ENCODE measurements at regions not wholly inside any gene's neighbourhood (a gene's known extent, or its start where the extent isn't known, plus 50 kb on each side); places are given as distances from the start of the nearest gene placed in this dataset.

GRCh38 chr10:128994598-128995143 is 472.4 kb upstream of the MGMT start:
- no peak for DNase-seq
- in situ Hi-C loops (cut with HindIII; ENCODE audit: low pct_ligation_motif_present, low pct_unique_long_range_greater_than_20kb, low sequenced_read_pairs), result no loop called here

GRCh38 chr10:128995676-128996075 is 471.4 kb upstream of the MGMT start:
- DNase-seq, result no peak
- in situ Hi-C loops (cut with HindIII; ENCODE audit: low pct_ligation_motif_present, low pct_unique_long_range_greater_than_20kb, low sequenced_read_pairs), result no loop called here

- no peak for DNase-seq
- in situ Hi-C loops (cut with HindIII; ENCODE audit: low pct_ligation_motif_present, low pct_unique_long_range_greater_than_20kb, low sequenced_read_pairs), result no loop called here
Measured at GRCh38 chr10:128996092-128996491, 470.9 kb upstream of the MGMT start.

- no peak for DNase-seq
- in situ Hi-C loops (cut with HindIII; ENCODE audit: low pct_ligation_motif_present, low pct_unique_long_range_greater_than_20kb, low sequenced_read_pairs), result no loop called here
Measured at GRCh38 chr10:128998101-128998805, 468.8 kb upstream of the MGMT start.

GRCh38 chr10:129004398-129004797 is 462.6 kb upstream of the MGMT start:
- in situ Hi-C loops (cut with HindIII; ENCODE audit: low pct_ligation_motif_present, low pct_unique_long_range_greater_than_20kb, low sequenced_read_pairs), result no loop called here
- no peak for DNase-seq

DNA sequence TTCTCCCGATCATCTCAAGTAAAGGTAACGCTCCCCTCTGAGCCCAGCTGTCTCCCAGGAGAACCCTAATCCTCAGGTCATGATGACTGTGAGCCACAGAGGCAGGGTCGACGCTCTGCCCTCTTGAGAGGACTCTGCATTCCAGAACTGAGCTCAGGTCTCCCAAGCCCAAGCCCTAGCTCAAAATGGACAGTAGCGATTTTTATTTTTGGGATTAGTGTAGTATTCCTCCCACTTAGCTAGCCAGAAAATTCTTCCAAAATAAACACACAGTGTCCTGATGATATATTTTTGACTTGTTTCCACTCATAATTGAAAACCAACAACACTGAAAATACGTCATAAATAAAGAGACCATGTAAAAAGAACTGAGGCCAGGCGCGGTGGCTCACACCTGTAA is 462.0 kb upstream of the MGMT start:
- in situ Hi-C loops (cut with HindIII; ENCODE audit: low pct_ligation_motif_present, low pct_unique_long_range_greater_than_20kb, low sequenced_read_pairs), result no loop called here
- no peak for DNase-seq

GRCh38 chr10:129005804-129006203 is 461.2 kb upstream of the MGMT start:
- in situ Hi-C loops (cut with HindIII; ENCODE audit: low pct_ligation_motif_present, low pct_unique_long_range_greater_than_20kb, low sequenced_read_pairs), result no loop called here
- no peak for DNase-seq

DNA sequence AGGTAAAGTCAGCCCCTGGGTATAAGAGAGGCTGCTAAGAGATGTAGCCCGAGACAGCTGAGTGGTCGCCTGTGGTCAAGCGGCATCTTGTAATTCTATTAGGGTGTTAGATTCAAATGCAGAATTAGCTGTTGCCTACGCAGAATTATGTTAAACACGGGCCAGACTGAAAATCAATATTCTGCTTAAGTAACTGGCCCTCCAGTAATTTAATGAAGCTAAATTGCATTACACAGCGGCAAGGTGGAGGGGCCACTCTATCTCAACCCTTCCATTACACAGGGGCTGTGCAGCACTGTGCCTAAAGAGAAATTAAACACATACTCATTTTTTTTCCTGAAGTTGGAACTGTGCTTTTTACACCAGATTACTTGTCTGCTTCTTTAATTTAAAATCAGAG is 448.5 kb upstream of the MGMT start:
- in situ Hi-C loops (cut with HindIII; ENCODE audit: low pct_ligation_motif_present, low pct_unique_long_range_greater_than_20kb, low sequenced_read_pairs), result no loop called here
- no peak for DNase-seq

- in situ Hi-C loops (cut with HindIII; ENCODE audit: low pct_ligation_motif_present, low pct_unique_long_range_greater_than_20kb, low sequenced_read_pairs), result no loop called here
Measured at GRCh38 chr10:129020651-129021330, 446.2 kb upstream of the MGMT start.

GRCh38 chr10:129021594-129022304 is 445.3 kb upstream of the MGMT start:
- DNase-seq, result no peak
- in situ Hi-C loops (cut with HindIII; ENCODE audit: low pct_ligation_motif_present, low pct_unique_long_range_greater_than_20kb, low sequenced_read_pairs), result no loop called here

More at GRCh38 chr10:129020651-129021330, 446.2 kb upstream of the MGMT start:
- no peak for DNase-seq

DNA sequence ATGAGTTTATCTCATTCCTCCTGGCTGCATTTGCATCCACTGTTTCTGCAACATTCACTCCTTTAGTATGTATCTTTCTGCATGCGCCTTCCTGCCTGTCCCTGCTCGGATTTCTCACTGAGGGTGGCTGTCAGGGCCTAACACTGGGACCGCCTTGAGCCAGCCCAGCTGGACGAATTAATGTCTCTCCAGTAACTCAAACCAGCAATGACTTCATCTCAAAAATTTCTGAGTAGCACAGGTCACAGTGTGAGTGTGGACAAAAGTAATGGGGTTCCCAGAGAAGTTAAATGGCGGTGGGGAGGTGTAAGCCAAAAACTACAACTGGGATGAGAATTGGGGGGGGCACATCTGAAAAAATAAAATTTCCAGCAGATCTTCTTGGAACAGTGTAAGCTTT is 444.0 kb upstream of the MGMT start:
- in situ Hi-C loops (cut with HindIII; ENCODE audit: low pct_ligation_motif_present, low pct_unique_long_range_greater_than_20kb, low sequenced_read_pairs), result no loop called here
- no peak for DNase-seq

GRCh38 chr10:129024046-129024445 is 443.0 kb upstream of the MGMT start:
- in situ Hi-C loops (cut with HindIII; ENCODE audit: low pct_ligation_motif_present, low pct_unique_long_range_greater_than_20kb, low sequenced_read_pairs), result no loop called here

DNA sequence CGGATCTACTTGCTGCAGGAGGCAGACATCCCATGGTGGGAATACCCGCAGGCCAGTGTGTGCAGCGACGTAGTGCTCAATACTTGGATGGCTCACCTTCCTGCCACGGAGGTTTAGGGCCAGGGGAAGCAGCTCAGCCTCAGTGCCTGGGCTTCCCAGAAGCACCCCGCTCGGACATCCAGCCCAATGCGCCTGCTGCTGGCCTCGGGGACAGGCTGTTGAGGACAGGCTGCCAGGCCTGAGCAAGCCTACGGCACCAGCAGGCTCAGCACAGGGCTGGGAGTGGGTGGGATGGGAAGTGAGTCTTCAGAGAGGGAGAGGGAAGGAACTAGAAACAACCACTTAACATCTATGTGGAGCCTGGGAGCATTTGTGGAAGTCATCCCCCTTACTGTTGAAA is 441.3 kb upstream of the MGMT start:
- in situ Hi-C loops (cut with HindIII; ENCODE audit: low pct_ligation_motif_present, low pct_unique_long_range_greater_than_20kb, low sequenced_read_pairs), result no loop called here
- DNase-seq, result no peak

More at GRCh38 chr10:129024046-129024445, 443.0 kb upstream of the MGMT start:
- no peak for DNase-seq

GRCh38 chr10:129027906-129028305 is 439.1 kb upstream of the MGMT start:
- DNase-seq, result no peak
- in situ Hi-C loops (cut with HindIII; ENCODE audit: low pct_ligation_motif_present, low pct_unique_long_range_greater_than_20kb, low sequenced_read_pairs), result no loop called here

DNA sequence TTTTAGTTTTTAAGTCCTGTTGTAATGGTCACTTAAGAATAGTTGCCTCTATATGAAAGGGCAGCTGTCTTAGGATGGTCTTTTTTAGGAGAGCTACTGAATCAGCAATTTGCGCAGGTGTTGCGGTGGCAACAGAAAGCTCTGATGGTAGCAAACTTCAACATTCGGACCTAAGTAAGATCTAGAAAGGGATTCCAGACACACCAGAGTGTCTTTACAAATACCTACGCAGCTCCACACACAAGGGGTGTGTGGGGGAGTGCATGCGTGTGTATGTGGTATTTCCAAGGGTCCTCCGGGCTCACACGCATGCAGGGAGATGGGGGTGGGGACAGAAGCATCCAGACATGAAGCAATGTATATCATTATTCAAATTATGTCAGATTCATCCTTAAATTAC is 438.6 kb upstream of the MGMT start:
- no peak for DNase-seq
- in situ Hi-C loops (cut with HindIII; ENCODE audit: low pct_ligation_motif_present, low pct_unique_long_range_greater_than_20kb, low sequenced_read_pairs), result no loop called here

- DNase-seq, result no peak
- in situ Hi-C loops (cut with HindIII; ENCODE audit: low pct_ligation_motif_present, low pct_unique_long_range_greater_than_20kb, low sequenced_read_pairs), result no loop called here
Measured at GRCh38 chr10:129029051-129029450, 438.0 kb upstream of the MGMT start.

DNA sequence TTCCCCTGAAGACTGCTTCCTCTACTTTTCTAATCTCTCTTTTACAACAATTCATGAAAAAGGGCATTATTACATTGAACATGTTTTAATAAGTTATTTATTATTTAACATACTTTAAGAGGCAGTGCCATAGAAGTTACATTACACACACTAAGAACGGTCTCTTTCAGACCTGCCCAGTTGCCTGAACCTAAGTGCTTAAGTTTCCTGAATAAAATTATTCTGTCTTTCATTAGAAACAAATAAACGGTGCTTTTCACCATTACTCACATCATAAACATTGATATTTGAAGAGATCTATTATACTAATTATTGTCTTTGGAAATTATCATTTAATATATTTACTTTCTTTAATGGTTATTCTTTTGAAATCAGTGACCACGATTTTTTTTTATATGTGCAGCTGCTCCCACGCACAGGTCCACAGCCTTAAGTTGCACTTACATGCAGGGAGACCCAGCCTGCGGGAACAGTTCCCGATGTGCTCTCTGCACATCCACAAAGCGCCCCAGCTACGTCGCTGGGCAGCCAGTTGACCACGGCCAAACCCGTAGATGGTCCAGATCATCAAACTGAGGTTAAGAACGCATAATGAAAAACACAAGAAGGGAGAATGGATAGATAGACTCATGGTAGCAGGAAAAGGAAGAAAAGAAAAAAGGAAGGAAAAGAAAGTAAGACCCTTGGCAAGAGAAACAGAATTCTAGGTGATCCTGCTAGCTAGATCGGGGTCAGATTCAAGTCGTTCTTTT is 437.0 kb upstream of the MGMT start:
- in situ Hi-C loops (cut with HindIII; ENCODE audit: low pct_ligation_motif_present, low pct_unique_long_range_greater_than_20kb, low sequenced_read_pairs), result no loop called here
- DNase-seq, result no peak

DNA sequence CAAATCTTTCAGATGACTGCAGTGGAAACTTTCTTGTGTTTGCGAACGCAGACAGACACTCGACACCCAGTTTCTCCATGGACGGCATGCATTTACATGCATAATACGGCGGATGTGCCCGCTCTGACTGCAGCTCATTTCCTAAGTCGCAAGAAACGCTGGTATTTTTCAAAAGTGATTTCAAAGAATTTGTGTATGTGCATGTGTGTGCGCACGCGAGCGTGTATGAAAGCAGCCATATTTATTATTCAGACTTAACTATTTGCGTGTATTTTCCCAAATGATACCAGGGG is 436.5 kb upstream of the MGMT start:
- in situ Hi-C loops (cut with HindIII; ENCODE audit: low pct_ligation_motif_present, low pct_unique_long_range_greater_than_20kb, low sequenced_read_pairs), result no loop called here
- no peak for DNase-seq
